ENCODE measurements at regions not wholly inside any gene's neighbourhood (a gene's known extent, or its start where the extent isn't known, plus 50 kb on each side); places are given as distances from the start of the nearest gene placed in this dataset.

- no peak overlapping the region for H3K27ac ChIP-seq (ENCODE audit: insufficient read depth, low read length)
- no peaks in the 10 kb centered on the region for H3K4me1 ChIP-seq (ENCODE audit: control insufficient read depth, extremely low read depth, insufficient read depth, low read length)
- H2AFZ ChIP-seq (ENCODE audit: low read length) = no peak overlapping the region
- no peak overlapping the region for H3K4me2 ChIP-seq (ENCODE audit: extremely low read depth, insufficient read depth, low read length)
- no peaks in the 10 kb centered on the region for H3K9me3 ChIP-seq (ENCODE audit: control insufficient read depth, insufficient read depth, low read depth, low read length)
- DNase-seq (ENCODE audit: low read depth in 2 of 2) = no peak
- H4K20me1 ChIP-seq (ENCODE audit: control insufficient read depth, extremely low read depth, insufficient read depth, low read length) = no peaks in the 10 kb centered on the region
- no peak overlapping the region for H3K4me3 ChIP-seq (replicated peaks in 1 of 4; ENCODE audit: control extremely low read depth in 1 of 4, insufficient read depth in 1 of 4, low read depth in 3 of 4, low read length in 4 of 4)
- H3K9ac ChIP-seq (ENCODE audit: insufficient read depth, low read length) = no peak overlapping the region
- peaks cover 3% of the 10 kb centered on the region for H3K27me3 ChIP-seq (ENCODE audit: control insufficient read depth, insufficient read depth, low read length)
- no peaks in the 10 kb centered on the region for H3K79me2 ChIP-seq (ENCODE audit: control insufficient read depth, insufficient read depth, low read length)
- no peak for TF ChIP-seq CTCF (conservative IDR thresholded peaks at IDR 0.05 in 1 of 2, IDR thresholded peaks at IDR 0.05 in 1 of 2; ENCODE audit: low read depth in 1 of 2, low read length in 2 of 2)
- TF ChIP-seq EZH2 (IDR thresholded peaks at IDR 0.05; ENCODE audit: low read length, missing control alignments) = no peak
- no peaks in the 10 kb centered on the region for H3K36me3 ChIP-seq (ENCODE audit: control insufficient read depth, insufficient read depth, low read length)
Measured at GRCh38 chr10:116798859-116799258, 50.4 kb upstream of the ENO4 start.

Measured in fibroblast of lung (primary cell).